HepG2 (cell line): ENCODE measurements at regions not wholly inside any gene's neighbourhood (a gene's known extent, or its start where the extent isn't known, plus 50 kb on each side); places are given as distances from the start of the nearest gene placed in this dataset.

ENCODE experiments used
- ATAC-seq: fragments of 200-7000 bp; cut with Tn5 transposase; 3 replicates; pipeline ENCODE4 v1.9.1; 2020; ENCODE audit warnings: mild to moderate bottlenecking, moderate library complexity
- BruUV-seq: library from RNA; stranded (reverse); fragments of 400-500 nt; replicated peaks from 2 replicates; lab custom pipeline; 2021; lab: Mats Ljungman, UMichigan
- CTCF ChIA-PET: fragments of 300-600 bp; formaldehyde crosslinking; extraction: SDS; loops from one replicate; lab custom pipeline; 2021; ENCODE audit warnings: low total read pairs, inconsistent platforms, low intra/inter-chr PET ratio; lab: Yijun Ruan, JAX
- POLR2A ChIA-PET: fragments of 350-600 bp; sonication (Branson Sonifier 250); formaldehyde crosslinking; loops from one replicate; lab custom pipeline; 2020; ENCODE audit warnings: antibody characterized with exemption, inconsistent platforms; lab: Yijun Ruan, JAX
- DNase-seq: peaks from one replicate; pipeline ENCODE4 v3.0.0-alpha.2; 2015; ENCODE audit warnings: low spot score
- FAIRE-seq: peaks from 3 replicates; lab custom pipeline; 2011; peaks lifted over from hg19 to GRCh38; lab: Jason Lieb, UNC
- H2AFZ ChIP-seq: one replicate; pipeline ENCODE4 v1.6.1; 2011; ENCODE audit warnings: low read length, inconsistent platforms
- H3K27ac ChIP-seq: fragments of 300-600 bp; 3 replicates; pipeline ENCODE4 v1.8.0; 2011; ENCODE audit warnings: mixed run types, mild to moderate bottlenecking, mixed read lengths, low read length, inconsistent platforms; ENCODE audit not compliant: insufficient read depth; ENCODE audit errors: extremely low read length
- H3K27me3 ChIP-seq, 2 experiments: fragments of 200-600 bp in 1 of 2; 2 replicates in 1 of 2; 3 replicates in 1 of 2; pipeline versions ENCODE4 v1.6.0 to v1.8.0; 2011; ENCODE audit warnings: low read length in 2 of 2, mild to moderate bottlenecking in 2 of 2, moderate library complexity in 2 of 2, inconsistent platforms in 1 of 2; ENCODE audit not compliant: insufficient read depth in 2 of 2, control insufficient read depth in 1 of 2
- H3K36me3 ChIP-seq, 2 experiments: fragments of 200-600 bp in 1 of 2; replicated peaks in 1 of 2; 2 replicates in 1 of 2; 3 replicates in 1 of 2; pipeline versions ENCODE4 v1.5.1 to v1.8.0; 2011; ENCODE audit warnings: low read length in 2 of 2, inconsistent platforms in 1 of 2; ENCODE audit not compliant: insufficient read depth in 2 of 2, control insufficient read depth in 1 of 2
- H3K4me1 ChIP-seq: 2 replicates; pipeline ENCODE4 v1.5.1; 2012; ENCODE audit warnings: low read length, inconsistent platforms; ENCODE audit not compliant: insufficient read depth
- H3K4me2 ChIP-seq: 2 replicates; pipeline ENCODE4 v1.6.0; 2011; ENCODE audit warnings: low read depth, low read length, inconsistent platforms
- H3K4me3 ChIP-seq, 3 experiments: fragments of 200-600 bp in 1 of 3; sonication (generic), shearing (Covaris generic) in 1 of 3; replicated peaks in 1 of 3; 2 replicates each; pipeline ENCODE4 v1.5.1; 2011 to 2016; ENCODE audit warnings: low read length in 3 of 3, inconsistent platforms in 2 of 3, low read depth in 2 of 3, mild to moderate bottlenecking in 2 of 3, control low read depth in 1 of 3, mixed read lengths in 1 of 3; ENCODE audit not compliant: insufficient read depth in 1 of 3
- H3K79me2 ChIP-seq: one replicate; pipeline ENCODE4 v1.6.1; 2011; ENCODE audit warnings: low read length, inconsistent platforms; ENCODE audit not compliant: insufficient read depth
- H3K9ac ChIP-seq: 2 replicates; pipeline ENCODE4 v1.6.0; 2011; ENCODE audit warnings: mild to moderate bottlenecking, low read depth, low read length, inconsistent platforms; ENCODE audit not compliant: insufficient read depth
- H3K9me3 ChIP-seq: 2 replicates; pipeline ENCODE4 v1.5.1; 2012; ENCODE audit warnings: mild to moderate bottlenecking, low read length
- H4K20me1 ChIP-seq: 2 replicates; pipeline ENCODE4 v1.6.0; 2011; ENCODE audit warnings: inconsistent platforms, mild to moderate bottlenecking, low read length, moderate library complexity; ENCODE audit not compliant: insufficient read depth
- FOXA3 ChIP-seq: IDR thresholded peaks from 2 replicates; pipeline ENCODE4 v1.6.1; 2016; ENCODE audit warnings: missing genetic modification reagents, missing compliant biosample characterization
- HNRNPK ChIP-seq: fragments of 200-400 bp; formaldehyde crosslinking; IDR thresholded peaks from 2 replicates; pipeline ENCODE4 v1.6.1; 2018; ENCODE audit warnings: low read length, low read depth, moderate library complexity, mild to moderate bottlenecking; ENCODE audit not compliant: poor library complexity, severe bottlenecking
- HNRNPLL ChIP-seq: fragments of 200-400 bp; formaldehyde crosslinking; IDR thresholded peaks from 2 replicates; pipeline ENCODE4 v1.6.1; 2017; ENCODE audit warnings: mild to moderate bottlenecking, low read depth, low read length; ENCODE audit not compliant: poor library complexity, severe bottlenecking
- JUN ChIP-seq: sonication (generic); formaldehyde crosslinking; IDR thresholded peaks from 2 replicates; pipeline ENCODE4 v1.4.0; 2020; ENCODE audit warnings: mild to moderate bottlenecking, missing genetic modification reagents
- RCOR2 ChIP-seq: IDR thresholded peaks from 2 replicates; pipeline ENCODE4 v1.6.1; 2016; ENCODE audit warnings: missing biosample characterization, missing genetic modification reagents
- SMAD9 ChIP-seq: sonication (generic); formaldehyde crosslinking; IDR thresholded peaks from 2 replicates; pipeline ENCODE4 v1.5.1; 2020; ENCODE audit warnings: mild to moderate bottlenecking, missing genetic modification reagents
- SRSF4 ChIP-seq: fragments of 200-400 bp; formaldehyde crosslinking; IDR thresholded peaks from one replicate; pipeline ENCODE4 v1.6.1; 2018; ENCODE audit warnings: mild to moderate bottlenecking, low read depth, low read length, moderate library complexity; ENCODE audit not compliant: poor library complexity, severe bottlenecking
- ZNF629 ChIP-seq: sonication (generic); formaldehyde crosslinking; conservative IDR thresholded peaks from 2 replicates; pipeline ENCODE4 v1.5.0; 2020; ENCODE audit warnings: missing genetic modification reagents
- ZNF773 ChIP-seq: sonication (generic); formaldehyde crosslinking; IDR thresholded peaks from 2 replicates; pipeline ENCODE4 v1.4.0; 2020; ENCODE audit warnings: missing genetic modification reagents, borderline replicate concordance
- ZSCAN30 ChIP-seq: sonication (generic); formaldehyde crosslinking; IDR thresholded peaks from 2 replicates; pipeline ENCODE4 v1.5.0; 2020; ENCODE audit warnings: mild to moderate bottlenecking, missing genetic modification reagents
- WGBS: methylation state at CpG from one replicate; pipeline ENCODE4 v1.1.6; 2017; ENCODE audit warnings: low lambda C conversion rate; 5-methylcytosine and 5-hydroxymethylcytosine counted together
- in situ Hi-C: cut with HindIII; loops from 2 replicates; pipeline ENCODE4 v1.10.0; 2017; ENCODE audit warnings: low pct_unique_long_range_greater_than_20kb; ENCODE audit not compliant: extremely low pct_ligation_motif_present
- intact Hi-C: fragments of 100-400 bp; cut with micrococcal nuclease; formaldehyde crosslinking; loops from one replicate; pipeline ENCODE4 v1.10.0; 2022; ENCODE audit not compliant: unreplicated experiment
- TF ChIP-seq, protein P1 (sequence below): sonication (generic); formaldehyde crosslinking; IDR thresholded peaks from 2 replicates; pipeline ENCODE4 v1.4.0; 2020; ENCODE audit warnings: missing genetic modification reagents
- TF ChIP-seq, protein P2 (sequence below): sonication (generic); formaldehyde crosslinking; IDR thresholded peaks from 2 replicates; pipeline ENCODE4 v1.5.0; 2020; ENCODE audit warnings: mild to moderate bottlenecking, missing genetic modification reagents, moderate library complexity

DNA sequence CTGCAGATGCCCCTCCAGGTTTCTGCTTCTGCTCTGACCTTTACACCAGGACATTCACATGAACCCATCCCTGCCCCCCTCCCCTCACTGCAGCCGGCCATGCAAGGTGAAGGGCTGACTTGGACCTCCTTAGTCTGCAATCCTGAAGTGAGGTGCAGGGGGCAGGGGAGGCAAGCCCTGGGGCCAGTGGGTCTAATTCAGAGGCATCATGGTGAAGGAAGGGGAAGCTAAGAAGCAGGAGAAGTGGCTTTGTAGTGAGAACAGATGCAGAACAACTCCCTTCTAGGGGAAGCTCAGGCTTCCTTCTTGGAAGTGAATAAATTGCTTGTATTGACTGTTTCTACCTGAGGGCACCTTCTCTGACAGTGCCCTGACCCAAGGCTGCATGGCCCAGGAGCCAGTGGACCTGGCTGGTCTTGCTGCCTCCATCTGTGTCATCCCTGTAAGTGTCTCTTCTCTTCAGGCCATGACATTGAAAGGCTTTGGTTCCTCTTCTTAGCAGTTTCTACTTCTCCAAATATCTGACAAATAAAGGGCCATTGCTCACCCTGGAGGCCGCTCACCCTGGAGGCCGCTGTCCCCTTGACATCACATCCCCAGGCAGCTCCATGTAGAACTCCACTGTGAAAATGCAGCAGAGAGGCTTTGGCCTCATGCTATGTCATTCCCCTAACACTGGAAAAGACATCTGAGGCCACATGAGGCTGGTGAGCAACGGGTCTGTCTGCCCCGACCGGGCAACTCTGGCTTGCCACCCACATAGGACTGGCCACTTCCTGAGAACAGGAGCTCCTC, 55.3 kb downstream of the GADD45G start:
- DNase-seq (no peak), FAIRE-seq (no peak), ATAC-seq (no peak)
- Histone ChIP-seq H3K27me3 (peaks cover 7 to 38% of the 10 kb centered on the region in 2 experiments; a peak in 3 of 5 replicates), H3K79me2 (no peaks in the 10 kb centered on the region), H3K4me3 (no peak overlapping the region), H3K27ac (no peak overlapping the region), H3K4me2 (no peak overlapping the region), H2AFZ (no peak overlapping the region), H3K36me3 (no peaks in the 10 kb centered on the region), H3K4me1 (peaks cover 29% of the 10 kb centered on the region), H3K9me3 (no peaks in the 10 kb centered on the region), H4K20me1 (no peaks in the 10 kb centered on the region), H3K9ac (no peak overlapping the region)
- no TSS peak for BruUV-seq
- WGBS = 55% methylated on average over 3 of the region's 6 CpGs
- in situ Hi-C loops = no loop called here
- ChIA-PET POLR2A (no interaction called here), CTCF (no interaction called here)
- intact Hi-C loops = no loop called here
- TF ChIP-seq SRSF4 = no peak
- TF ChIP-seq ZSCAN30 (CRISPR knock-in tag) = no peak
- TF ChIP-seq, protein P1, sequence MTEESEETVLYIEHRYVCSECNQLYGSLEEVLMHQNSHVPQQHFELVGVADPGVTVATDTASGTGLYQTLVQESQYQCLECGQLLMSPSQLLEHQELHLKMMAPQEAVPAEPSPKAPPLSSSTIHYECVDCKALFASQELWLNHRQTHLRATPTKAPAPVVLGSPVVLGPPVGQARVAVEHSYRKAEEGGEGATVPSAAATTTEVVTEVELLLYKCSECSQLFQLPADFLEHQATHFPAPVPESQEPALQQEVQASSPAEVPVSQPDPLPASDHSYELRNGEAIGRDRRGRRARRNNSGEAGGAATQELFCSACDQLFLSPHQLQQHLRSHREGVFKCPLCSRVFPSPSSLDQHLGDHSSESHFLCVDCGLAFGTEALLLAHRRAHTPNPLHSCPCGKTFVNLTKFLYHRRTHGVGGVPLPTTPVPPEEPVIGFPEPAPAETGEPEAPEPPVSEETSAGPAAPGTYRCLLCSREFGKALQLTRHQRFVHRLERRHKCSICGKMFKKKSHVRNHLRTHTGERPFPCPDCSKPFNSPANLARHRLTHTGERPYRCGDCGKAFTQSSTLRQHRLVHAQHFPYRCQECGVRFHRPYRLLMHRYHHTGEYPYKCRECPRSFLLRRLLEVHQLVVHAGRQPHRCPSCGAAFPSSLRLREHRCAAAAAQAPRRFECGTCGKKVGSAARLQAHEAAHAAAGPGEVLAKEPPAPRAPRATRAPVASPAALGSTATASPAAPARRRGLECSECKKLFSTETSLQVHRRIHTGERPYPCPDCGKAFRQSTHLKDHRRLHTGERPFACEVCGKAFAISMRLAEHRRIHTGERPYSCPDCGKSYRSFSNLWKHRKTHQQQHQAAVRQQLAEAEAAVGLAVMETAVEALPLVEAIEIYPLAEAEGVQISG (CRISPR knock-in tag) = no peak
- no peak for TF ChIP-seq JUN (CRISPR knock-in tag)
- no peak for TF ChIP-seq ZNF773 (CRISPR knock-in tag)
- TF ChIP-seq, protein P2, sequence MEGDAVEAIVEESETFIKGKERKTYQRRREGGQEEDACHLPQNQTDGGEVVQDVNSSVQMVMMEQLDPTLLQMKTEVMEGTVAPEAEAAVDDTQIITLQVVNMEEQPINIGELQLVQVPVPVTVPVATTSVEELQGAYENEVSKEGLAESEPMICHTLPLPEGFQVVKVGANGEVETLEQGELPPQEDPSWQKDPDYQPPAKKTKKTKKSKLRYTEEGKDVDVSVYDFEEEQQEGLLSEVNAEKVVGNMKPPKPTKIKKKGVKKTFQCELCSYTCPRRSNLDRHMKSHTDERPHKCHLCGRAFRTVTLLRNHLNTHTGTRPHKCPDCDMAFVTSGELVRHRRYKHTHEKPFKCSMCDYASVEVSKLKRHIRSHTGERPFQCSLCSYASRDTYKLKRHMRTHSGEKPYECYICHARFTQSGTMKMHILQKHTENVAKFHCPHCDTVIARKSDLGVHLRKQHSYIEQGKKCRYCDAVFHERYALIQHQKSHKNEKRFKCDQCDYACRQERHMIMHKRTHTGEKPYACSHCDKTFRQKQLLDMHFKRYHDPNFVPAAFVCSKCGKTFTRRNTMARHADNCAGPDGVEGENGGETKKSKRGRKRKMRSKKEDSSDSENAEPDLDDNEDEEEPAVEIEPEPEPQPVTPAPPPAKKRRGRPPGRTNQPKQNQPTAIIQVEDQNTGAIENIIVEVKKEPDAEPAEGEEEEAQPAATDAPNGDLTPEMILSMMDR = no peak
- no peak for TF ChIP-seq RCOR2 (CRISPR knock-in tag)
- TF ChIP-seq HNRNPK = no peak
- no peak for TF ChIP-seq ZNF629
- TF ChIP-seq FOXA3 = no peak
- TF ChIP-seq SMAD9 (CRISPR knock-in tag) = no peak
- no peak for TF ChIP-seq HNRNPLL
